ENCODE measurements at regions not wholly inside any gene's neighbourhood (a gene's known extent, or its start where the extent isn't known, plus 50 kb on each side); places are given as distances from the start of the nearest gene placed in this dataset.

- no peak for TF ChIP-seq CTCF (IDR thresholded peaks at IDR 0.05; ENCODE audit: control extremely low read depth, extremely low read depth, low read depth, missing control alignments)
- no peak for DNase-seq (ENCODE audit: extremely low spot score)
- CTCF ChIA-PET = no interaction called here
- POLR2A ChIA-PET = no interaction called here
These were observed 217.4 kb downstream of the BARX2 start for GRCh38 chr11:129593098-129593497.

DNA sequence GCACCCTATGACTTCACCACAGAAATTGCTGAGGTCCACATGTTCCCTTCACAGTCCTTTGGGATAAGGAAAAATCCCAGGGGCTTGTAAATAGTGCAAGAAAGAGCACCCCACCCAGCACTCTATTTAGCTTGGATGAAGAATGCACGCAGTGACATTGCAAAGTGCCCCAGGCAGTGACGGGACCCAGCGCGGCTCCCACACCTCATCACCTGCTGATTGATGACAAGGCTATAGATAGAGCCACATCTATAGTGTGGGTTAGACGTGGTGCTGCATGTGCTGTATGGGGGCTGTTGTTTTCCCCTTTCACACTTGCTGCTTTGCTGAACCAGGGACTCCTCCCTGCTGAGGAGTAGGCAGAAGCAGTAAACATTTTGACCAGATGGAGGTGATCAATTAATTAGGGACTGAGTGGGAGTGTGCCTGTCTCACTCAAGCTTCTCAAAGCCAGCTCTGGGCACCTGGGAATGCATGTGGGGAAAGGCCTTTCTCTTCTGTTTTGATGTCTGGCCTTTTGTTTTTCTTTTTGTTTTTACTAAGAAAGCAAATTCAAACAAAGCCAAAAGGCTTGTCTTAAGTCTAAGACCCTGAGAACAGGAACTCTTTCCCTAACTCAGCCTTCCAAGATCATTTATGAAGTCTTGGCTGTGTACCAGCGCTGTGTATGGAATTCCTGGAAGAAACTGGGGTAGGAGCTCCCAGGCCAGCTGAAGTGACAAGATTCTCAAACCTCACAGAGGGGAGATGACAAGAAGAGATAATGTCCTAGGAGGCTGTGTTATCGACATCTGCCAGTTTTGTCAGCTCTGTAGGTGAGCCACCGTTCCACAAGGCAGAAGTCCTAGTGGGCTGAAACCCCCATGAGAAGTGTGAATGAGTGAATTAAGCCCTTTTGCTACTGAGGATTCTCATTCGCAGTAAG lies 219.7 kb downstream of the BARX2 start:
- TF ChIP-seq CTCF (IDR thresholded peaks at IDR 0.05; ENCODE audit: control extremely low read depth, extremely low read depth, low read depth, missing control alignments) = no peak
- ChIA-PET CTCF (no interaction called here), POLR2A (no interaction called here)
- DNase-seq (ENCODE audit: extremely low spot score) = no peak

DNA sequence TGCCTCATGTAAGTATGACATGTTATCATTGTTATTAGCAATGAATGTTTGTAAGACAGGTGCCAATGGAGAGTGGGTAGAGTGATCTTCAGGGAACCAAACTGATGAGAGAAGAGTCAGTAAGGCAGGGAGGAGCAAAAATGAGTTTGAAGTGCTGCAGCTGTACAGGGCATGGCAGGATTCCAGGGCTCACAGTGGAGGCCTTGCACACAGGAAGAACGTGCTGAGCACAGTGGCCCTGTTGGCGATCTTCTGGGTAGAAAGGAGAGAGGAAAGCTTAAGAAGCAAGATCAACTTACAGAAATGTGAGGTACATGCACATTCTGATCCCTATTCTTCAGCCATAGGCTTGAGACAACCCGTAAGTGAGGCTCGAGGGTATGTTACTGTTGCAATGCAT lies 219.3 kb upstream of the TMEM45B start:
- POLR2A ChIA-PET = no interaction called here
- CTCF ChIA-PET = interaction anchor here (1.4 to 2.0 kb wide), 2 partner anchors 10 to 26 kb away, joined by 3 to 4 read pairs; no protein-coding TSS in a partner anchor
- TF ChIP-seq CTCF (IDR thresholded peaks at IDR 0.05; ENCODE audit: control extremely low read depth, extremely low read depth, low read depth, missing control alignments) = no peak
- no peak for DNase-seq (ENCODE audit: extremely low spot score)

DNA sequence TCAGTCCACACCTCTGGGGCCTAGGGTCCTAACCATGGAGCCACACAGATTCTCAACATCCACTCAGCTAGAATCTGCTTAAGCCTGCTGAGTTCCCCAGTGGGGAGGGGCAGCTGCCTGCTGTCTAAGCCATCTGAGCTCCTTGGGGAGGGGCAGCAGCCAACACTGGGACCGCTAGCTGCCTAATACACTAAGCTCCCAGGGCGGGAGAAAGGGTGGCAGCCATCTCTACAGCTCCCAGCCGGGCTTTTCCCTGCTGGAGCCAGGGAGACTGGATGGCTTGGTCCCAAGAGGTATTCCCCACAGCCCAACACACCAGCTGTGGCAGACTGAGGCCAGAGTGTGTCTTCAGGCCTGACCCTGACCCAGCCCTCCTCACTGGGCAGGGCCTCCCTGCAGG lies 217.3 kb upstream of the TMEM45B start:
- ChIA-PET CTCF (interaction anchor here (2.0 kb wide), 1 partner anchor 28 kb away, joined by 4 read pairs; no protein-coding TSS in a partner anchor), POLR2A (no interaction called here)
- DNase-seq (ENCODE audit: extremely low spot score) = no peak
- no peak for TF ChIP-seq CTCF (IDR thresholded peaks at IDR 0.05; ENCODE audit: control extremely low read depth, extremely low read depth, low read depth, missing control alignments)

DNA sequence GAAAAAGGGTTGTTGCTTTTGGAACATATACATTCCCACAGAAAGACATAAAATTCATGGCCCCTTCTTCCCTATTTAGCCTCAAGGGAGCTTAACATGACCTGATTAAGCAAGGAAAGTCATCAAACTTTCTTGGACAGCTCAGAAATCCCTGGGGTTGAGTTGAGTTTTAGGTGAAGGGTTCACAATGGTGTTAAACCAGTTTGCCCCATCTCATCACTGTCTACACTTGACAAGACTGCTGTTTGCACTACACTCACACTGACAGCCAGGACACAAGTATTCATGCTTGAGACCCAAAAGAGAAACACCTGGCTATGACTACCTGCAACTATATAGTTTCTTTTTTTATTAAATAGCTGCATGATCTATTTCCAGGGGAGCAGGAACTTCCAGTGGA lies 209.8 kb upstream of the TMEM45B start:
- CTCF ChIA-PET = interaction anchor here (1.2 to 1.5 kb wide), 4 partner anchors 9 to 82 kb away, joined by 3 to 4 read pairs (median 4); no protein-coding TSS in a partner anchor
- POLR2A ChIA-PET = no interaction called here
- no peak for DNase-seq (ENCODE audit: extremely low spot score)
- TF ChIP-seq CTCF (IDR thresholded peaks at IDR 0.05; ENCODE audit: control extremely low read depth, extremely low read depth, low read depth, missing control alignments) = no peak

DNA sequence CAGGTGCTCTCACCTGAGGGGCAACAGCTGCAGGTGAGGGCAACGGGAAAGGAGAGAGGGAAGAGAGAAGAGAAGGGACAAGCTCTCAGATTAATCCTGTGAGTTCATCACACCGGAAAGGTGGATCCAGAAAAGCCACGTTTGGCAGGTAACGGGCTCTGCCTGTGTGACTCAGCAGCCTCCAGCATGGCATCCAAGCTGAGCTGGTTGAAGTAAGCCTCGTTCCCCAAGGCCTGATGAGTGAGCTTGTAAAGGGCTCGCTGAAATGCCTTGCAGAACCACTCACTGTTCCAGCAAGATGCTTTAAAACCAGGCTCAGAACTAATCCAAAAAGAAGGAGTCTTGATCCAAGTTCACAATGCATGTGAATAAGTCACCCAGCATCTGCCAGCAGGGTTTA lies 206.9 kb upstream of the TMEM45B start:
- no peak for TF ChIP-seq CTCF (IDR thresholded peaks at IDR 0.05; ENCODE audit: control extremely low read depth, extremely low read depth, low read depth, missing control alignments)
- ChIA-PET POLR2A (no interaction called here), CTCF (no interaction called here)
- no peak for DNase-seq (ENCODE audit: extremely low spot score)
